CD4-positive, alpha-beta T cell treated with Interleukin-4 for 4 hours (primary cell): ENCODE measurements at regions not wholly inside any gene's neighbourhood (a gene's known extent, or its start where the extent isn't known, plus 50 kb on each side); places are given as distances from the start of the nearest gene placed in this dataset.

Source experiments
- DNase-seq: peaks from one replicate; pipeline ENCODE4 v3.0.0-alpha.2; 2020

GRCh38 chr11:15861256-15861655 lies 495.1 kb downstream of the SOX6 start:
- no peak for DNase-seq

GRCh38 chr11:15863411-15863810 lies 492.9 kb downstream of the SOX6 start:
- no peak for DNase-seq

GRCh38 chr11:15864026-15864805 lies 492.1 kb downstream of the SOX6 start:
- no peak for DNase-seq

GRCh38 chr11:15865212-15865987 lies 490.9 kb downstream of the SOX6 start:
- DNase-seq: no peak

GRCh38 chr11:15867871-15868270 lies 488.5 kb downstream of the SOX6 start:
- no peak for DNase-seq

- no peak for DNase-seq
Observed at GRCh38 chr11:15870911-15871310, 485.4 kb downstream of the SOX6 start.

- DNase-seq: no peak
Observed at GRCh38 chr11:15871904-15872626, 484.3 kb downstream of the SOX6 start.

- no peak for DNase-seq
Observed at GRCh38 chr11:15873501-15873900, 482.8 kb downstream of the SOX6 start.

- no peak for DNase-seq
Observed at GRCh38 chr11:15874704-15875103, 481.6 kb downstream of the SOX6 start.

GRCh38 chr11:15875393-15875792 lies 481.0 kb downstream of the SOX6 start:
- DNase-seq: no peak

- no peak for DNase-seq
Observed at GRCh38 chr11:15875943-15876342, 480.4 kb downstream of the SOX6 start.

- DNase-seq: no peak
Observed at GRCh38 chr11:15878756-15879155, 477.6 kb downstream of the SOX6 start.

- DNase-seq: no peak
Observed at GRCh38 chr11:15880291-15880690, 476.1 kb downstream of the SOX6 start.

GRCh38 chr11:15882876-15883454 lies 473.4 kb downstream of the SOX6 start:
- no peak for DNase-seq

GRCh38 chr11:15883455-15883920 lies 472.9 kb downstream of the SOX6 start:
- DNase-seq: no peak

GRCh38 chr11:15884141-15884540 lies 472.2 kb downstream of the SOX6 start:
- no peak for DNase-seq

- DNase-seq: no peak
Observed at GRCh38 chr11:15884777-15885540, 471.4 kb downstream of the SOX6 start.

- no peak for DNase-seq
Observed at GRCh38 chr11:15885854-15886253, 470.5 kb downstream of the SOX6 start.

GRCh38 chr11:15886299-15886698 lies 470.0 kb downstream of the SOX6 start:
- no peak for DNase-seq

- DNase-seq: no peak
Observed at GRCh38 chr11:15886866-15887265, 469.5 kb downstream of the SOX6 start.

- DNase-seq: no peak
Observed at GRCh38 chr11:15888556-15889345, 467.6 kb downstream of the SOX6 start.
